HG03378 (cell line): ENCODE measurements at regions not wholly inside any gene's neighbourhood (a gene's known extent, or its start where the extent isn't known, plus 50 kb on each side); places are given as distances from the start of the nearest gene placed in this dataset.
A peak's percentile ranks its signal among the peaks of the same experiment; 100 is the strongest.

Experiments
- ATAC-seq: cut with Tn5 transposase; IDR thresholded peaks from one replicate; pipeline ENCODE4 v1.9.1; 2021; ENCODE audit warnings: mild to moderate bottlenecking, moderate library complexity; ENCODE audit not compliant: unreplicated experiment

- no peak for ATAC-seq
Observed at GRCh38 chr2:196383799-196384198, 212.4 kb upstream of the STK17B start.

DNA sequence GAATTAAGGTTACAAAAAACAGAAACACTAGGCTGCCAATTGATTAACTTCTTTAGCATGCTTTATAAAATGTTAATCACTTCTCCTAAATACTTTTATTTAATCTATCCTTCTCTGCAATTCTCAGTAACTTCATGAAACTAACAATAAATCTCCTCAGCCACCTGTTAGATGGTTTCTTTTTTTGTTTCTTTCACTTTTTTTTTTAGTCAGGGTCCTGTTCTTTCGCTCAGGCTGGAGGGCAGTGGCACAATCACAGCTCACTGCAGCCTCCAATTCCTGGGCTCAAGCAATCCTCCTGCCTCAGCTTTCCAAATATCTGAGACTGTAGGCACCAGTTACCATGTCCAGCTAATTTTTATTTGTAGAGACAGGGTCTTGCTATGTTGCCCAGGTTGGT, 213.4 kb upstream of the STK17B start:
- ATAC-seq = no peak

DNA sequence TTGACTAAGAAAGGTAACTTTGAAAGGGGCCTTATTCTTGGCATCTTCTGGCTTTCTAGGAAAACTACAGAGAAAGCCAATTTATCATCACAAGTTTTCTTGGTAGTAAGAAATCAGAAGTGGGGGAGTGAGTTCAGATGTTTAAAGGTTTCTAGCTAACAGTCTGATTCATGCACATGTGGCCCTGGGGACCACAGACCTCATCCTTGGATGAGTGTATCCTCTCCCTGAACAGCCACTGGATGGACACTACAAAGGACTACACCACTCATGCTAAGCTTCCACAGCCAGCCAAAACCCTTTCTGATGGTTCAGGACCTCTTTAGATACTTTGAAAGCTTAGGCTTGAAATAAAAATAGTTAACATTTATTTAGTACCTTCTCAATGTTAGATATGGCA, 218.3 kb upstream of the STK17B start:
- no peak for ATAC-seq

GRCh38 chr2:196390243-196391148, 219.1 kb upstream of the STK17B start:
- no peak for ATAC-seq

DNA sequence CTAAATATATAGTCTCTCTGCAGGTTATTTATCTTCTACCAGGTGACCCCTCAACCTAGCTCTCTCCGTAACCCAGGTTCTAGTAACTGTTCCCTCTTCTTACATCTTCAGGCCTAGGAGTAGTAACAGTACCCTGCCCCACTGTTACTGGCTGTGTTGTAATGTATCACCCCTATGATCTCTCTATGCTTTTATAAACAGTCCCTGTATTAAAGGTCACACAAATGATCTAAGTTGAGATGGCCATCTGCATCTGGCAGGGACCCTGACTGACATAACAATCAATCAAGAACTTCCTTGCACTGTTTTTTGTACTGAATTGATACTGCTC, 219.7 kb upstream of the STK17B start:
- no peak for ATAC-seq

DNA sequence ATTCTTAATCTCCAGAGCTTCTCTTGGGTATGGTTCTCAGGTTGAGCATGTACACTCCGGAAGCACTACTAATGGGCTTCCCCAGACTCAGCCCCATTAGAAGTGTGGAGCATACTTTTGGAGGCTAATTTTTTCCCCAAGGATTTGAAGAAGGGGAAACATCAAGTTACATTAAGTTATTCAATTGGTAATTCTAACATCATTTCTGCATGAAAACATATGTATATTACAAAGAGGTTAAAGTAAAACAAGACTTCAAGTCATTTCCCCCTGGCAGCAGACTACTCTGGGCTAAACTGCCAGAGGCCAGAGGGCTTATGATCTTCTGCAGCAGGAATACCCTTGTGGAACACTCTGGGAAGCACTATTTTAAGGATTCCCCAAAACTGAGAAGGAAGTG, 227.7 kb upstream of the STK17B start:
- ATAC-seq = no peak

DNA sequence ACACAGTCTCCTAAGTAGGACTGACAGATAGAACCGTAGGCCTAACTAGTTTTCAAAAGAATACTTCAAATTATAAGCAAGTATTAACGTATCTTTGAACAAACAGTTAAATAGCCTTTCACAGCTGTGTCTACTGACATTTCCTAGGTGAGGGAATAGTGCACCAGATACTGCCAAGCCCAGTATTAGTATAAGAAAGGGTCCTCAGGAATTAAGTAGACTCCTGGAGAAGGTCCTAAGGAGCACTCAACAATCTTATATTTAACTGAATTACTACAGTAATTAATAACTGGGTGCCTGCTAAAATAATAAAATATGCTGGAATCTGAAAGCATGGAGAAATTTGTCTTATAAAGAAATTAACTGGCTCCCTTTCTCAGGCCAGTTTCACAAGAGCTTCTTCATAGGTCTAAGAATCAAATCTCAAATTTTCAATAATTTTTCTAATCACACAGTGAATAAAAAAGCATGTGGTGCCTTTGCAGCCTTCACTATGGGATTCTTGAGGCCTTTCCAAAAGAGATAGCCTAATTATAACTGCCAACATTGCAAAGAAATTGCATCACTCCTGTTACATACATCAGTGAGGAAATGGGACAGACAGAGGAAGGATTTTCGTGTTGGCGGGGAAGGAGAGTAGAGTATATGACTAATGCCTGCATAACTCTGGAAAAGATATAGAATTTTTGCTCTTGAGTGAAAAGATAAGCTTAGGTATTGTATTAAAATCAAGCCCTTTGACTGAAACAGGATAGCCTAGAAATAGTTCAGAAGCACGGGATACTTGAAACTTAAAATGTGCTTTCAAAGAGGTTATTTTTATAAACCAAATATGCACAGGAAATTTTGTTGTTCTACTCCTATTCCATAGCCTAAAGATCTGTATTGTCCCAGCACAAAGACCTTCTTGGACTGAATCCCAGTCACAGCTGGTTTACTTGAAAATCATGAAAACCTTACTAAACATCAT, 228.6 kb upstream of the STK17B start:
- no peak for ATAC-seq

DNA sequence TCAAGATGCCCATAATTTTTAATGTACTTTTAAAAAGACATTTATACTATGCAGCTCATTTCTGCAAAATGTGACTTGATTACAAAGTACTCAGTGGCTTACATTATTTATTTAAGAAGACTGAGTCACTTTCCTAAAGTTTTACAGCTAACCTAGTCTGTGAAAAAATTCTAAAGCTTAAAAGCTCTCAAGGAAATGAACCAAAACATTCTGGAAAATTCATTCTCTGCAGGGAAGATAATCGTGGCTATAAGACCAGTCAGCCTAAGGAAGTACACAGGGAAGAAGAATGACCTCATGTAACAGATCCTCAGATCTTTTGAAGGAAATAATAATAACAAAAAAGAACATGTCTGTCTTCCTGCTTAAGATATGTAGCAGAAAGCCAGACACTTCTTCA, 232.1 kb upstream of the STK17B start:
- no peak for ATAC-seq

- ATAC-seq = no peak
Observed at GRCh38 chr2:196404276-196404675, 232.9 kb upstream of the STK17B start.

GRCh38 chr2:196407675-196408264, 231.7 kb upstream of the CCDC150 start:
- ATAC-seq = no peak

DNA sequence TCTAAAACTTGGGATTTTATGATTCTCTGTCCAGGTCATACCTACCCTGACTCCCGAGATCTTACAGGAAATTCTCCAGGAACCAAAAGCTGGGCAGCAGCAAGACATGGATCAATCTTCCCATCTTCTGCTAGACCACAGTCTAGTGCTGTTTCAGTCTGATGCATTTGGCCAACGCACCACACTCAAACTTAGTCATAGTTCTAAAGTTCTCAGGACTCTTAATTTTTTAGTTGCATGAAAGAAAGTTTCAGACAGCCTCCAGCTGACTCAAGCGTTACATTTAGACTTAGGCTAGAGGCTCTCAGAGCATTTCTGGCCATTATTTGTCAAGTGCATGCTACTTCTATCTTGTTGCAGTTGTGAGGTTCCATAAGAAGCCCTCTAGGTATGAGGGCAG, 230.1 kb upstream of the CCDC150 start:
- no peak for ATAC-seq

DNA sequence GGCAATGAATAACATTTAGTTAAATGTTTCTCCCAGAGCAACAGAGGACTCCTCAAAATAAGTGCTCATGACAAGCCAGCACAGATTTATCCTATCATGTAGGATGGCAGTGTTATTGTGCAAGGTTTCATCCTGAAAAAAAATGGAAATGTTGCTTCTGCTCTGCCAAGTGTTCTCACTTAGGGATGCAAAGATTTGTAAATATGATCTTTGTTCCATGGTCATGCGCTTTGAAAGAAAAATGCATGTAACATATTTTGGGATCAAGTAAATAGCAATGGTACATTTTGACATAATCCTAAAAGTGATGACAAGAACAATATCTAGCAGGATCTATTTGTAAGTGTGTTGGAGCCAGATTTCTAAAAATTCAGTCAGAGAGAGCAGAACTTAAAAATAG, 229.5 kb upstream of the CCDC150 start:
- ATAC-seq = no peak

DNA sequence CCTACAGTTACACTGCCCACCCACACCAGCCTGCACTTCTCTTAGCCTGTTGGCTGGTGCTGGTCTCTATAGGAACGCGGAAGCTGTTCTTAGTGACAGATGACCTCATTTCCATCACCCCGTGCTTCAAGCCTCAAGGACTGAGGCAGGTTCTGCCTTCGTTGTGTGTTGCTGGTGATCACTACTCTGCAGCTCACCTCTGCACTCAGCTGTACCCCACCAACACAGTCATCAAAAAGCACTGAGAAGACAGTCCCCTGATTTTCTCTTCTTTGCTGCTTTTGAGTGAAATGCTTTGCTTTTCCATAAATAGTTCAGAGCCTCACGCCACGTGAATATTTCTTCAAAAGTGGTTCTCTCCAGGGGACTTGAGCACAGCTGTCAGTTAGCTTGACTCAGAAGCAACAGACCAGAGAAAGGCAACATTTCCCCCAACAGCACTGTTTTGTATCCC, 225.7 kb upstream of the CCDC150 start:
- peak; percentile 78 for ATAC-seq

DNA sequence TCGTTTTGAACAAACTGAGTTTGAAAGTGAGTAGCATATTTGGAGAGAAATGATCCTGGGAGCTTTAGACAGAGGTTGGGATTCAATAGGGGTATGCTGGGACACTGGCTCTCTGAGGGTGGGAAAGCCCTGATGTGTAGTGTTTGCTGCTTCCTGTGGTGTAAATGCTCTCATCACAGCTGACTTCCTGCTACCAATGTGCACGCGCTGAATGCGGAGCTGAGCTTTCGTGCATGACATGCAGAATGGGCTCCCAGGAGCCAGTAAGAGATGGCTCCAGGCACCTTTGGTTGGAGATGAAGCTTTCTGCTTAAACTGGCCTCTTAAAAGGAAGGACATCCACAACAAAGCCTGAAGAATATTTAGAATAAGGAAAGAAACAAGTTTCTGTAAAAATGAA, 224.1 kb upstream of the CCDC150 start:
- peak; percentile 70 for ATAC-seq

DNA sequence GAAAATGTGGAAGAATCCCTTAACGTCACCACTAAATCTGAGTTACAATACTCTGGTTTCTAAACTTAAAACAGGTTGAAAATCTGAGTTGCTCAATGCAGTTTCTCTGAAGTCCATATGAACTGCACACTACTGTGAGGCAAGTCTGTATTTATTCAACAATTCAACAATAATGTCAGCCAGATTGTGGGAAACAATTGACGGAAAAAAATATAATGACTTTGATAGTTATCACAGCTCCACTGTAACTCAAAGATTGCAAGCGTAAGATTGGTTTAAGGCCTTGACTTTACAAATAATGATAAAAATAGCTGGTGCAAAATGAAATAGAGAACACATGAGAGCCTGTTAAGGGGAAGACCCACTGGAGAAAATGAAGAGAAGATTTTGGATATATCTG, 219.4 kb upstream of the CCDC150 start:
- ATAC-seq = no peak

GRCh38 chr2:196421880-196422279, 217.6 kb upstream of the CCDC150 start:
- ATAC-seq = no peak

DNA sequence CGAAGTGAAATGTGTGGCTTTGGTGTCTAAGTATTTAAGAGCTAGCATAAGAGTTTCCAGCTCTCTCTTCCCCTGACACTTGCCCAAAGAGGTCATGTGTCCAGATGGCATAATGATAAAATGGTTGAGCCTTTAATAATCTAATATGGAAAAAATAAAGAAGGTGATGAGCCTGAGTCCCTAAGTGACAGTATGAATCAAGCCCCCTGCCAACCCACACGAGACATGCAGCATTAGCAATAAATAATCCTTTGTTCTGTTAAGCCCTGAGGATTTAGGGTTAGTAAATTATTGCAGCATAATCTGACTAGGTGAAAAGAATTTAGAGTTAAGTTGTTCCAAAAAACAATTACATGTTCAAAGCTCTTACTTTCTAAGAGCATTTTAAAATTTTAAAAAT, 217.2 kb upstream of the CCDC150 start:
- no peak for ATAC-seq

DNA sequence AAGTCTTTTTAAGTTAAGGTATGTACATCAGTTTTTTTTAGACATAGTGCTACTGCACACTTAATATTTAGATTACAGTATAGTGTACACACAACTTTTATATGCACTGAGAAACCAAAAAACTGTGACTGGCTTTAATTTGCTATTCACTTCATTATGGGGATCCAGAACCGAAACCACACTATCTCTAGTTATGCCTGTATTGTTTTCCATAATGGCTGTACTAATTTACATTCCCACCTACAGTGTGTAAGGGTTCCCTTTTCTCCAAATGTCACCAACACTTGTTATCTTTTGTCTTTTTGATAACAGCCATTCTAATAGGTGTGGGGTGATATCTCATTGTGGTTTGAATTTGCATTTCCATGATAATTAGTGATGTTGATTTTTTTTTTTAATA, 213.4 kb upstream of the CCDC150 start:
- ATAC-seq = no peak

DNA sequence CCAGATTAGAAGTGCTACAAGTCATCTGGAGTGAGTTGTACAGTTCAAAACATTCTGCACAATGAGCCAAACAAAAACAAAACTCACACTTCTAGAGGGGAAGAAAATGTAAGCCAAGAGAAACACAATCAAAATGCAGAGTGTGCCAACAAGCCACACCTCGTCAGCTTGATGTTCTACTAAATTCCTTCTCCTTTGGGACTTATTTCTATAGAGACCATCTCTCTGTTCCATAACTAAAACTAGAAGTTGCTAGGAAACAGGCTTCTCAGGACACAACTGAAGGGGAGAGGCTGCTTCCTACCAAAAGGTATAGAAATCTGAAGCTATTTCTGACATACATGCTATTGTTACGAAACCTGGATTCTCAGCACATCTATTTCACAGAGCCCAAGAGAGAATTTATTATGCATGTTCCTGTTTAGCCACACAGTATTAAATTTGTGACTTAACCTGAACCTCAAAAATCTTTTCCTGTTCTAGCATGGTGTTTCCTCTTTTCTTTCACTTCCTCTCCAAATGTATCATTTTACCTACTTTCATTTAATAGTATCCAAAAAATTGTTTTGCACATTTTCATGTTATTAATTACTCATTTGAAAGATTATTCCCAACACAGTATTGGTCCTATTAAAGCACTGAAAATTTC, 211.4 kb upstream of the CCDC150 start:
- no peak for ATAC-seq

DNA sequence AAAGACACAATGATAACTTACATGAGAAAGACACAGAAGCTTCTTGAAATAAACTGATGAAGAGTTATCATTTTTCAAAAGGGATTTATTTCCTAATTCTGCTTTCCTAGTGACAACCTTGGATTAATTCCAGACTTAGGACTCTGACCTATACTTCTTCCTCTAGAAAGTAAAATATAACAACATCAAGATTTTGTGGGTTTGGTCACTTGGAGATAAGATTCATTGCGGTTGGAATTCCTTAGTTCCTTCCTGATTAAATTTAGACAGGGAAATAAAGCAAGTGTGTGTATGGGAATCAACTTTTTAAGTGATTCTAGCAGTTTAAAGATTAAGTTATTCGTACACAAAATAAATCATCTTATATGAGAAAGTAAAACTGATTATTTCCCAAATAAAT, 208.4 kb upstream of the CCDC150 start:
- no peak for ATAC-seq

GRCh38 chr2:196431957-196432356, 207.6 kb upstream of the CCDC150 start:
- ATAC-seq = no peak
